HG03520 (cell line): ENCODE measurements at regions not wholly inside any gene's neighbourhood (a gene's known extent, or its start where the extent isn't known, plus 50 kb on each side); places are given as distances from the start of the nearest gene placed in this dataset.

Experiments used
- ATAC-seq: cut with Tn5 transposase; IDR thresholded peaks from one replicate; pipeline ENCODE4 v1.9.1; 2021; ENCODE audit warnings: mild to moderate bottlenecking, moderate library complexity; ENCODE audit not compliant: unreplicated experiment

DNA sequence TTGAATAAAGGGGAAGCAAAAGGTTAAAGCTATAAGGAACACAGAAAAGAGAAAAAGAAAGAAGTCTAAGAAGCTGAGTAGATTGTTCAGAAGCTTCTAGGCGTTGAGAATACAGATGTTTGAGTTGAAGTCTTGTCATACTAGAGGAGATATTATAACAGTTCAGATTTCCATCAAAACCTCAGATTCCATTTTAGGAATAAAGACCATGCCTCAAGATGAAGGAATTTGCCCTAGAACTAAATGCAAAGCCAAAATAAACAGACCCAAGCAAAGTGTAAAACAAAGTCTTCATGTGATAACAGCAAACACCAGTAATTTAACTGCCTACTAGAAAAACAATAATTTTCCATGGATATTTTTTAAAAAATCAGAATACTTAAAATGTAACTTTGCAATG lies 476.5 kb upstream of the POT1 start:
- no peak for ATAC-seq

DNA sequence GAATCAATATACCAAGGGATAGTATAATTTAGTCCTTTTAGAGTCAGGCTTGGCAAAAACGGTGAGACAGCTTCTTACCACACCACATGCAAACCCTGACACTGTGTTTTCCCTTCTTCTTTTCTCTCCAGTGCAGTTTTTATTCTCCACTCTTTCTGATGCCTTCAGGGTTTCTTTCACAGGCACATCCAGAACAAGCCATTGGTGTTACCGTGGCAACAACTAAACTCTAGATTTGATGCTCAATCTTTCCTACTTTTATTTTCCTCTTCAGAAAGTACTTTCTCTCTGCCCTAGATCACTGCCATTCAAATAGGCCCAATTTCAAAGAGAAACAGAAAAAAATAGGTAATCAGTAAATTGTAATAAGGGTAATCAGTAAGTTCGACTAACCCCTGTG lies 469.8 kb upstream of the POT1 start:
- no peak for ATAC-seq

DNA sequence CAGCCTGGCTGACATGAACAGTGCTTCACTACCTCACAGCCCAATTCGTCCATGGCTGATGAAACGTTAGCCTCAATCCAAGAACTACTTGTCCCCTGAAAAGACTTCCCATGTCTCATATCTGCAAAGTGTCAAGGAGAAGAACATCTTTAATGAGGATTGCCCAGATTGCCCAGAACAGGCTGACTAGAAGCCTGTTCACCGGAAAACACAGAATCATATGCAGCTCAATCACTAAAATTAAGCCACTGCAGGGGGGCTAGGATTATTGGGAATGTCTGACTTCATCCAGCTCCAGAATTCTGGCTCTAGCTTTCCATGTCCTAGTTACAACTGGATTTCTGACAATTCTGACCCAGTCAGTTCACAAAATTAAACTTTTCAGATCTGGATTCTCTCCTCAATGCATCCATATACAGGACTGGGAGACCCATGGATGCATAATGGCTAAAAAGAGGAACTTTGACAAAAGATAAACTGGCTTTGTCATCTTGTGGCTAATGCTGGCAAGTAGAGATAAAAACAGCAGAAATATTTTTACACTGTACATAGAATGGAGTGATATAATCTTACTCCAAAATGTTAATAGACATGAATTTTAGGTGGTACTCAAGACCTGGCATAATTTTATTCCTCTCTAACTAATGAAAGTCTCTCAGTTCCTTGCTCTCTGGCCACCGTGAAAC lies 467.0 kb upstream of the POT1 start:
- ATAC-seq: no peak

DNA sequence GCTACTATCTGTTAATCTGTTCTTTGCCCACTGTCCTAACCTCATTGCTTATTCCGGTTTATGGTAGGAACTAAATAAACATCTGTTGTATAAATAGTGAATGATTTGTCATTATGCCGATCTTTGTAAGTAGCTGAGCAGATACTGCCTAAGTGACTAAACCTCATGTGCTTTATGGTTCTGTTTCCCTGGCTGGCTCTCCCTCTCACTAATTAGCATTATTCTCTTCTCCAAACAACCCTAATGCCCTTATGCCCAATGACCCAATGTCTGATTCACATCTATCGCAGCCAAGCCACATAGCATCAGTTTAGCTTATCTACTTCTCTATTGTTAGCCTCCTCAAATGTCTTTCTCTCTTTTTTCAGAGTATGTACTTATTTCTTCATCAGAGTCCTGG lies 462.3 kb upstream of the POT1 start:
- no peak for ATAC-seq

DNA sequence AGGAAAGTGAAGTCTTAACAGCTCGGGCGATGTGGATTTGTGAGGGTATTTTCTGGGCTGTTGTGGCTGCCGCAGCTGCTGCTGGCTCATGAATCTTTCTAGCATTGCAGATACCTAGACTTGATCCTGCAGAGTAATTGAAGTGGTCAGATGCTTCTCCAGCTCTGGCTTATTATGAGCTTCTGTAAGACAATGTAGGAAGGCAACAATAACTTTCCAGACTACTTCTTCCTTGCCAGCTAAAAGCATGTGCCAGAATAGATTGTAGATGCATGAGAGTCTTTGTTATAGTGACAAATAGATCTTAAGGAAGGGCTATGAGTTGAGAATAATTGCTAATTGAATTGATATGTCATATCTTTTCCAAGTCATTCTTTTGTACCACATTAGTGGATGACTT lies 461.4 kb upstream of the POT1 start:
- no peak for ATAC-seq

DNA sequence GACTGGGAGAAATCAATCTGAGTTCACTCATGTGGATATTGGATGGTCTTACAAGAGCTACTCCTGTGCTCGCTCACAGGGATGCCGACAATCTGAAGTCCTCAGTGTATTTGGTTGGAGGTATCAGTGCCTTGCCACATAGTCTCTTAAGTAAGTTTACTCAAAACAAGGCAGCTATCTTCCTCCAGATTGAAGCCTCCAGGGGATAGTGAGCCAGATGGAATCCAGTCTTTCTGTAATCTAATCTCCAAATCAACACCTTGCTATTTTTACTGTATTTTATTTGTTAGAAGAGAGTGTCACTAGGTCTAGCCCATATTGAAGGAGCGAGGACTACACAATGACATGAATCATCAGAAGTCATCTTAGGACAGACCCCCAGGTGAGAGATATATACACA lies 456.6 kb upstream of the POT1 start:
- ATAC-seq: no peak

DNA sequence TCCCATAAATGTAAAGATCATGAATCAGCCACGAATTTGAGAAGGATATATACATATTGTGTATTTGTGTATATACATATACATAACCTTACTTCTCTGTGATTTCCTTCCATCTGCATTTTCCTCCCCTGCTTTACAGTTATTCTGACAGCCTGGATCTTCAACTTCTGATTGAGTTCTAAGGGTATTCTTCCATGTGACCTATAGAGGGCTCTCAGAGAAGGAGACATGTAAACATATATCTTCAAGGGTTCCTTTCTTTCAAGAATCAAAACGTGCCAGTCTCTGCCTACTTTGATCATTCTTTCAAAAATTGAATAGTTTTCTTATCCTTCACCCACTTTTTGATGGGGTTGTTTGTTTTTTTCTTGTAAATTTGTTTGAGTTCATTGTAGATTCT lies 453.7 kb upstream of the POT1 start:
- no peak for ATAC-seq

DNA sequence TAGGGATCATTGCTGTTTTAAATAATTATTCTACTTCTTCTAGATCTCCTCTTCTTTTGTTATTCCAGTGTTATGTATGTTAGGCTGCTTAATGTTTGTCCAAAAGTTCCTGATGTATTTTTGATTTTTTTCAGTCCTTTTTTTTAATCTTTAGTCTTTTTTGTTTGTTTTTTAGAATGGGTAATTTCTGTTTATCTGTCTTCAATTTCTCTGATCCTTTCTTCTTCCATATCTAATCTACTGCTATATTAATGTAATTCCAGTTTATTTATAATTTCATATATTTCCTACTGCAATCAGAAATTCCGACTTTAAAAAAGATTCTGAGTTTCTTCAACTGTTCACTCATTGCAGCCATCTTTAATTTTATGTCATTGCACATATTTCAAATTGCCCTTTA lies 452.8 kb upstream of the POT1 start:
- ATAC-seq: no peak

DNA sequence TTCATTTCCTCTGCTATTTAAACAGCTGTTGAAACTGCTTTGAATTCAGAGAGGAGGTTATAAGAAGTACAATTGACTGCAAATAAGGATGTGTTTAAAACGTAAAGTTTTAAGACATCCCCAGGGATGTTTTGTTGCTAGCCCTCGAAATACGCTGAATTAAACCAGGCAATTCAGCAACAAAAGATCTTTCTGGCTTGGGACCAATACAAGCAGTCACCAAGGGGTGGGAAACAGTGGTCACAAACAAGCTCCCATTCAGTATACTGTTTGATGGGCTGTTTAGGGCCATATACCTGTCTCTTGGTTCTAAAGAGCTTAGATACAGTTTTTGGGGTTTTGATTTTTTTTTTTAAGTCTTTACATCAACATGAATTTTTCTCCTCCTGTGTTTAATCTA lies 446.3 kb upstream of the POT1 start:
- no peak for ATAC-seq

DNA sequence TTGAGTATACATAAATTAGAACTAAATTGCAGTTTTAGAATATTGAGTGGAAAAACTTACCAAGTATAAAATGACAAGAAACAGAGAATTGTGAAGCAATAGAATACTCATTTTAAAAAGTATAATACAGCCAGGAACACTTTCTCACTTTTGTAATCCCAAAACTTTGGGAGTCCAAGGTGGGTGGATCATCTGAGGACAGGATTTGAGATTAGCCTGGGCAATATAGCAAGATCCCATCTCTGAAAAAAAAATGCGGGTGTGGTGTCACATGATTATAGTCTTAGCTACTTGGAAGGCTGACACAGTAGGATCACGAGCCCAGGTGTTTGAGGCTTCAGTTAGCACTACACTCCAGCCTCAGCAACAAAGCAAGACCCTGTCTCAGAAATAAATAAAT lies 440.9 kb upstream of the POT1 start:
- no peak for ATAC-seq

DNA sequence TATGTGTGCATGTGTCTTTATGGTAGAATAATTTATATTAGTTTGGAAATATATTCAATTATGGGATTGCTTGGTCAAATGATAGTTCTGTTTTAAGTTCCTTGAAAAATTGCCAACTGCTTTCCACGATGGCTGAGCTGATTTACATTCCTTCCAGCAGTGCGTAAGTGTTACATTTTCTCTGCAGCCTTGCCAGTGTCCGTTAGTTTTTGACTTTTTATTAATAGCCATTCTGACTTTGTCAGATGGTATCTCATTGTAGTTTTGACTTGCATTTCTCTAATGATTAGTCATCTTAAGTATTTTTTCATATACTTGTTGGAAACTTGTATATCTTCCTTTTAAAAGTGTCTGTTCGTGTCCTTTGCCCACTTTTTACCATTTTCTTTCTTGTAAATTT lies 434.2 kb upstream of the POT1 start:
- ATAC-seq: no peak

DNA sequence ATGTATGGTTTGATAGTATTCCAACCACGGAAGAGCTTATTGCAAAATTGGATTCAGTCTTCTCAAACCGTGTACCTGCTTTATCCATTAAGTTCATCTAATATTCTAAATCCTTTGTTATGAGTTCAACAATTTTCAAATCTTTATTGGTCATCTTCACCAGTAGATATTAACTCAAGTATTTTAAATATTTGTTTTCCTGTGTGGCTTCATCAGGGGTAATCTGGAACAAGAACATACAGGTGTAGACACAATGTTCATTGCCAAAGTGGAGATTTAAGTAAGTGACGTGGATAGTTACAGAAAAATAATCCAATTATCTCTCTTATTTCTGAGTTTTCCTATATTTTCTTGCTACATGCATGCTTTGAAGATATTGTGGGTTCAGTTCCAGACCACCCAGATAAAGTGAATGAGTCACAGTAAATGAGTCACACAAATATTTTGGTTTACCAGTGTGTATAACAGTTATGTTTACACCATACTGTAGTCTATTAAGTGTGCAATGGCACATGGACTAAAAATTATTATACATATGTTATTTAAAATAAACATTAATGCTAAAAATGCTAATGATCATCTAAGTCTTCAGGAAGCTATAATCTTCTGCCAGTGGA lies 429.0 kb upstream of the POT1 start:
- ATAC-seq: no peak

DNA sequence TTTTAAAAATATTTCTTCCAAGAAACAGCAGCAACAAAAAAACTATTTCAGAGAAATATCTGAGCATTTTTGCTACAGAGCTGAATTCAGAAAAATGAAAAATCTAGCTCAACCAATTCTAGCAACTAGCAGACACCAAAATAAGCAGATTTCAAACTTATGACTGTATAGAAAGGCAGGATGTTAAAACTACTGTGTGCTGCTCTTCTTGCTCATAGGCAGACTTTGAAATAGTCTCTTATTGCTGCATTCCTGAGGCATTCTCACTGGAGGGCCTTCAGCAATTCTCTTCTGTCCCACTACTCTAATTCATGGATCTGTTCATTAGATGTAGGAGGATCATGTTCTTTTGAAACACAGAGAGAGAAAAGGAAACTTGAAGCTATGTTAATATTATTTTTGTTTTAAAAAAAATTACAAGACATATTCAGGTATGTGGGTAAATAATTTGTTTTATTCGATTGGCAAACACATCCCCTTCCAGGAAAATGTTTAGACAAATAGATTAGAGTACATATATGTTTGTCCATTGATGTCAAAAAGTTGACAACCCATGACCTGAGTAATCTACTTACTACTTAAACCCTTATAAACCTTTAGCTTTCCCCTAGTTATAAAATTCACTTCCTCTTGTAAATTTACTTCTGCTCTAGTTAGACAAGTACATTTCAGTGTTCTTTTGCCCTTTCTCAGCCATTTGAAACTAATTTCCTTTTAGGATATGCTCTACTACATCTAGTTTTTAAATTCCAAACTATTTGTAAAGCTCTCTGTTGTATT lies 428.2 kb upstream of the POT1 start:
- no peak for ATAC-seq

DNA sequence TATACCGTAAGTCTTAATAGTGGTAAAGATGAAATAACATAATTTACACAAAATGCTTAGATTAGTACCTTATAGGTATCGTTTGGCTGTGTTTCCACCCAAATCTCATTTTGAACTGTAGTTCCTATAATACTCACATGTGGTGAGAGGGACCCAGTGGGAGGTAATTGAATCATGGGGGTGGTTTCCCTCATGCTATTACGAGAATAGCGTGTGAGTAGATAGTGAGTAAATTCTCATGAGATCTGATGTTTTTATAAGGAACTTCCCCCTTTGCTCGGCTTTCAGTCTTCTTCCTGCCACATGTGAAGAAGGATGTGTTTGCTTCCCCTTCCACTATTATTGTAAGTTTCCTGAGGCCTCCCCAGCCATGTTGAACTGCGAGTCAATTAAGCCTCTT lies 426.3 kb upstream of the POT1 start:
- ATAC-seq: peak; percentile 83

DNA sequence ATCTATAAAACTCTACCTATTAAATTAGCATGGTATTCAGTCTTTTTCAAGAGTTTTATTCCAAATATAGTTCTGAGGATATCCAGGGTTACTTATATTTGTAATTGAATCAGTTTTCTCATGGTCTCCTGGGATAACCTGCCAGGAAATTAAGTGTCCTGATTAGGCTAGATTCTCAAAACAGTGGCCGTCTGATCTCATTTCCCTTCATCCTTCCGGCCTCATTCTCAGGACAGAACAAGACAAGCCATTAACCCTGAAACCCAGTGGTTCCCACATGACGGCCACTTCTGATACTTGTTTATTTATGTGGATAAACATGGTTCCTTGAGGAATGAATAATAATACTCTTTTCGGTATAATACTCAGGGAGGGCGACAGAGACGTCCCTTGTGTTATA lies 417.6 kb upstream of the POT1 start:
- no peak for ATAC-seq

DNA sequence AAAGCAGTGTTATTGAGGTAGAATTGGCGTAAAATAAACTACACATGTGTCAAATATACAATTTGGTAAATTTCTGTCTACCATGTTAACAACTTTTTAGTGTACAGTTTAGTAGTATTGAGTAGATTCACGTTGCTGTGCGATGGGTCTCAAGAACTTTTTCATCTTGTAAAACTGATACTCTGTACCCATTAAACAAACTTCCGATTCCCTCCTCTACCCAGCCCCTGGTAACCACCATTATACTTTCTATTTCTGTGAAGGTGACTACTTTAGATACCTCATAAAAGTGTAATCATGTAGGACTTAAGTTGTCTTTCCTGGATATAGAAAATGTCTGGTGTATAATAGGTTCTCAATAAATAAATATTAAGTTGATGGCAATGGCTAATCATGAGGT lies 408.5 kb upstream of the POT1 start:
- no peak for ATAC-seq

DNA sequence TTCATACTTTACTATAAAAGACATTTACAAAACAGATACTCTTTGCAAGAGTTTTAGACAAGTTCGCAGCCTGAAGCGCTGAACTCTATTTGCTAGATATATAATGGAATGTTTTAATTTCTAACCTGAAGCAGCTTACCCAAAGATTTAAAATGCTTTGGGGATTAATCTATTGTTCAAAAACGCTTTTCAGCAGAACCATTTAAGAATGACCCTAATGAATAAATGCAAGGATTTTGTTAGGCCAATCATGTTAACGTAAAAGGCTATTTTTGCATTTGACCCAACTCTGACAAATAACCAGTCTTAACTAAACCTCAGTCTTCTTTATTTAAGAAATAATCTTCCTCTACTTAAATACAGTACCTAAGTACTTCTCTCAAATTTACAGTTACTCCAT lies 406.7 kb upstream of the POT1 start:
- no peak for ATAC-seq

DNA sequence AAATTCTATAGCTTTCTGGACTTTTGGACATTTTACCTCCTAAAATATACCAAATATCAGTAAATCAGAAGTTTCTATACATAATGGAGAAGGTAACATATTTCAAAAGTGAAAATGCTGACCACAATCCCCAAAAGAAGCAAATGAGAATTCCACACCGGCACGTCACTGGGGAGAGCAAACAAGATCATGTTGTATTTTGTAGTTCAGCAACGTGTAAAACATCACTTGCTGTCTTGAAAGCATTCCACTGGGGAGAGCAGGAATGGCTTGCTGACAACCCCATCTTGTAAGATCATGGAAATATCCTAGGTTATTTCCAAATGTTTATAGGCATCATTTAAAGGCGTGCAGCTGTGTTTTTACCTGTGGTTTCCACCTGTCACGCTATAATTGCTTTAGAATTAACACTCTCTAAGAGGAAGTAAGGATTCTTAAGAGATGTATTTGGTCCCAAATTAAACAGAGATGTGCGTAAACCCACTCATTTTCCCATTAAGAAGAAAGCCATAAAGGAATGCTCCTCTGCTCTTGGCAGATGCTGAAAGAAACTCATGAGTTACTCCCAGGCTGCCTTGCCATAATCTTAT lies 397.1 kb upstream of the POT1 start:
- no peak for ATAC-seq

DNA sequence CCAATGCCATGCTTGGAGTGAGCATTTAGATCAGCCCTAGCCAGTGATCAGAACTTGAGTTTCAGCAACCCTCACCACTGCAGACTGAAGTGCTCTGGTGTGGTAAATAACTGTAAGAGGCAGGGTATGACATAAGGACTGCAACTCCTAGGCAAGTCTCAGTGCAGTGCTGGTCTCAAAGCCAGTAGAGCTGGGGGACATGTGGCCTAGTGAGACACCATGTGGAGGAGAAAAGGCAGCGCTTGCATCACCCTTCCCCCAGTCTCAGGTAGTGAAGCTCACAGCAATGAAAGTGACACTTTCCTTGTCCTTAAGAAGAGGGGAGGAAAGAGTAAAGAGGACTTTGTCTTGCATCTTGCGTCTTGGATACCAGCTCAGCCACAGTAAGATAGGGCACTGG lies 386.8 kb upstream of the POT1 start:
- no peak for ATAC-seq

DNA sequence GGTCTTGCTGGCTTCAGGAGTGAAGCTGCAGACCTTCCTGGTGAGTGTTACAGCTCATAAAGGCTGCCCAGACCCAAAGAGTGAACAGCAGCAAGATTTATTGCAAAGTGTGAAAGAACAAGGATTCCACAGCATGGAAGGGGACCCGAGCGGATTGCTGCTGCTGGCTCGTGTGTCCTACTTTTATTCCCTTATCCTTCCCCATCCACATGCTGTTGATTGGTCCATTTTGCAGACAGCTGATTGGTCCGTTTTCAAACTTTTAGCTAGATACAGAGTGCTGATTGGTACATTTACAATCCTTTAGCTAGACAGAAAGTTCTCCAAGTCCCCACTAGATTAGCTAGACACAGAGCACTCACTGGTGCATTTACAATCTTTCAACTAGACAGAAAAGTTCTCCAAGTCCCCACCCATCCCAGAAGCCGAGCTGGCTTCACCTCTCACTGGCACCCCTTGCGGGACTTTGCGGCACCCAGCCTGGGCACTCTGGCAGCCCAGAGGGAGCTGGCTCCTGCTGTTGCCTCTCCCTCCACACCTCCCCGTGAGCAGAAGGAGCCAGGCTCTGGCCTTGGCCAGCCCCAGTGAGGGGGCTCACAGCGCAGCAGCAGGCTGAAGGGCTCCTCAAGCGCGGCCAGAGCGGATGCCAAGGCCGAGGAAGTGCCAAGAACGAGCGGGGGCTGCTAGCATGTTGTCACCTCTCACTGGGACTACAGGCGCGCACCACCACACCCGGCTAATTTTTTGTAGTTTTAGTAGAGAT lies 369.6 kb upstream of the POT1 start:
- no peak for ATAC-seq

DNA sequence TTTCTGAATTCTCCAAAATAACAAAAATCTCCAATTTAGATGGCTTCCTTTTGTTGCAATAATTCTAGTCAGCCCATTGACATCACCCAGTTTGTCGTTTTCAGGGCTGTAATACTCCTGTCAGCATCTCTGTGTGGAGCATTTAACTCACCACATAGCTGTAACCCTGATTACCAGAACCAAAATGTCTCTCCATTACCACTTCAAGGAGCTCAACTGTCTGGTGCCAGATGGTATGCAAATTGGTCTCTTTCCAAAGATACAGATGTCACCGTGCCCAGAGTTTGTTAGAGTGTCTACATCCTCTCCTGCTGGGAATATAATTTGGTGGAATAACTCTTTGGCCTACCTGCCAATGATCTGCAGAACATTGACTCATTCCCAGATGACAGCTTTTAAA lies 350.3 kb upstream of the POT1 start:
- ATAC-seq: no peak
